ENCODE measurements at regions not wholly inside any gene's neighbourhood (a gene's known extent, or its start where the extent isn't known, plus 50 kb on each side); places are given as distances from the start of the nearest gene placed in this dataset.

- H2AFZ ChIP-seq (ENCODE audit: control insufficient read depth, low read length) = no peak overlapping the region
- peaks cover 3% of the 10 kb centered on the region for H4K20me1 ChIP-seq (ENCODE audit: control insufficient read depth, extremely low read depth, insufficient read depth, low read length)
- no peaks in the 10 kb centered on the region for H3K4me1 ChIP-seq (ENCODE audit: control insufficient read depth, extremely low read depth, insufficient read depth, low read length)
- H3K36me3 ChIP-seq (ENCODE audit: control insufficient read depth in 2 of 2, extremely low read depth in 1 of 2, insufficient read depth in 2 of 2, low read length in 2 of 2) = peaks cover 7 to 14% of the 10 kb centered on the region in 2 experiments
- no peak overlapping the region for H3K27ac ChIP-seq (ENCODE audit: control insufficient read depth, insufficient read depth, low read length)
- DNase-seq (ENCODE audit: low read depth, low spot score) (no peak), FAIRE-seq (no peak)
- H3K9me3 ChIP-seq (ENCODE audit: control insufficient read depth, low read depth, low read length) = no peaks in the 10 kb centered on the region
- no peak overlapping the region for H3K9ac ChIP-seq (ENCODE audit: control insufficient read depth, extremely low read depth, insufficient read depth, low read length)
- H3K4me3 ChIP-seq (ENCODE audit: control insufficient read depth in 2 of 3, extremely low read depth in 1 of 3, insufficient read depth in 2 of 3, low read depth in 1 of 3, low read length in 3 of 3) = no peak overlapping the region
- dilution Hi-C loops (cut with MboI; ENCODE audit: extremely low pct_ligation_motif_present, low sequenced_read_pairs) = no loop called here
- H3K9me1 ChIP-seq (ENCODE audit: control insufficient read depth, extremely low read depth, insufficient read depth, low read length) = no peaks in the 10 kb centered on the region
- H3K4me2 ChIP-seq (ENCODE audit: control insufficient read depth, extremely low read depth, insufficient read depth, low read depth, low read length) = no peak overlapping the region
- no peak for TF ChIP-seq EZH2 (IDR thresholded peaks at IDR 0.05; ENCODE audit: low read length)
- TF ChIP-seq, protein P1, sequence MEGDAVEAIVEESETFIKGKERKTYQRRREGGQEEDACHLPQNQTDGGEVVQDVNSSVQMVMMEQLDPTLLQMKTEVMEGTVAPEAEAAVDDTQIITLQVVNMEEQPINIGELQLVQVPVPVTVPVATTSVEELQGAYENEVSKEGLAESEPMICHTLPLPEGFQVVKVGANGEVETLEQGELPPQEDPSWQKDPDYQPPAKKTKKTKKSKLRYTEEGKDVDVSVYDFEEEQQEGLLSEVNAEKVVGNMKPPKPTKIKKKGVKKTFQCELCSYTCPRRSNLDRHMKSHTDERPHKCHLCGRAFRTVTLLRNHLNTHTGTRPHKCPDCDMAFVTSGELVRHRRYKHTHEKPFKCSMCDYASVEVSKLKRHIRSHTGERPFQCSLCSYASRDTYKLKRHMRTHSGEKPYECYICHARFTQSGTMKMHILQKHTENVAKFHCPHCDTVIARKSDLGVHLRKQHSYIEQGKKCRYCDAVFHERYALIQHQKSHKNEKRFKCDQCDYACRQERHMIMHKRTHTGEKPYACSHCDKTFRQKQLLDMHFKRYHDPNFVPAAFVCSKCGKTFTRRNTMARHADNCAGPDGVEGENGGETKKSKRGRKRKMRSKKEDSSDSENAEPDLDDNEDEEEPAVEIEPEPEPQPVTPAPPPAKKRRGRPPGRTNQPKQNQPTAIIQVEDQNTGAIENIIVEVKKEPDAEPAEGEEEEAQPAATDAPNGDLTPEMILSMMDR (optimal IDR thresholded peaks at IDR 0.05 in 1 of 3, IDR thresholded peaks at IDR 0.05 in 1 of 3, conservative IDR thresholded peaks at IDR 0.05 in 1 of 3; ENCODE audit: extremely low read depth in 1 of 3, insufficient read depth in 2 of 3, low read length in 3 of 3) = no peak
- peaks cover 28% of the 10 kb centered on the region for H3K79me2 ChIP-seq (ENCODE audit: control insufficient read depth, insufficient read depth, low read length)
- H3K27me3 ChIP-seq (ENCODE audit: control insufficient read depth, extremely low read depth, insufficient read depth, low read length) = no peaks in the 10 kb centered on the region
Observed at GRCh38 chr5:168012006-168012405, 279.4 kb upstream of the WWC1 start.

DNA sequence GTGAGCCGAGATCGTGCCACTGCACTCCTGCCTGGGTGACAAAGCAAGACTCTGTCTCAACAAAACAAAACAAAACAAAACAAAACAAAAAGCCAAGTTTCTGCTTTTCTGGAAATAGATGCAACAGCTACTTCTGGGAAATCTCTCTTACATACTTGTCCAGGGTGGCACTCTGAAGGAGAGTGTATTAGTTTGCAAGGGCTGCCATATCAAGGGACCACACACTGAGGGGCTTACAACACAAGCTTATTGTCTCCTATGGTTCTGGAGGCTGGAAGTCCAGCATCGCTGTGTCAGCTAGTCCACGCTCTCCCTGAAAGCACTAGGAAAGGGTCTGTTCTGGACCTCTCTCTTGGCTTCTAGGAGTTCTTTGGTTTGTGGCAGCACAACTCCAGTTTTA, 277.9 kb upstream of the WWC1 start:
- TF ChIP-seq, protein P1 (optimal IDR thresholded peaks at IDR 0.05 in 1 of 3, IDR thresholded peaks at IDR 0.05 in 1 of 3, conservative IDR thresholded peaks at IDR 0.05 in 1 of 3; ENCODE audit: extremely low read depth in 1 of 3, insufficient read depth in 2 of 3, low read length in 3 of 3) = no peak
- TF ChIP-seq EZH2 (IDR thresholded peaks at IDR 0.05; ENCODE audit: low read length) = no peak
- Histone ChIP-seq H3K4me3 (ENCODE audit: control insufficient read depth in 2 of 3, extremely low read depth in 1 of 3, insufficient read depth in 2 of 3, low read depth in 1 of 3, low read length in 3 of 3) (no peak overlapping the region), H3K9me3 (ENCODE audit: control insufficient read depth, low read depth, low read length) (no peaks in the 10 kb centered on the region), H3K79me2 (ENCODE audit: control insufficient read depth, insufficient read depth, low read length) (peaks cover 28% of the 10 kb centered on the region), H3K27ac (ENCODE audit: control insufficient read depth, insufficient read depth, low read length) (no peak overlapping the region), H4K20me1 (ENCODE audit: control insufficient read depth, extremely low read depth, insufficient read depth, low read length) (peaks cover 3% of the 10 kb centered on the region), H2AFZ (ENCODE audit: control insufficient read depth, low read length) (no peak overlapping the region), H3K9me1 (ENCODE audit: control insufficient read depth, extremely low read depth, insufficient read depth, low read length) (no peaks in the 10 kb centered on the region), H3K4me2 (ENCODE audit: control insufficient read depth, extremely low read depth, insufficient read depth, low read depth, low read length) (no peak overlapping the region), H3K4me1 (ENCODE audit: control insufficient read depth, extremely low read depth, insufficient read depth, low read length) (no peaks in the 10 kb centered on the region), H3K36me3 (ENCODE audit: control insufficient read depth in 2 of 2, extremely low read depth in 1 of 2, insufficient read depth in 2 of 2, low read length in 2 of 2) (peaks cover 7 to 14% of the 10 kb centered on the region in 2 experiments), H3K9ac (ENCODE audit: control insufficient read depth, extremely low read depth, insufficient read depth, low read length) (no peak overlapping the region), H3K27me3 (ENCODE audit: control insufficient read depth, extremely low read depth, insufficient read depth, low read length) (no peaks in the 10 kb centered on the region)
- DNase-seq (ENCODE audit: low read depth, low spot score) = no peak
- dilution Hi-C loops (cut with MboI; ENCODE audit: extremely low pct_ligation_motif_present, low sequenced_read_pairs) = no loop called here
- no peak for FAIRE-seq

All from keratinocyte (primary cell).